ENCODE measurements at regions not wholly inside any gene's neighbourhood (a gene's known extent, or its start where the extent isn't known, plus 50 kb on each side); places are given as distances from the start of the nearest gene placed in this dataset.

- Histone ChIP-seq H3K4me1 (no peaks in the 10 kb centered on the region), H3K4me3 (no peak overlapping the region), H3K9me3 (peaks cover 5% of the 10 kb centered on the region; the same call in 1 of the 3 replicates), H3K27ac (no peak overlapping the region), H3K4me2 (no peak overlapping the region)
- no peak for FAIRE-seq
- no peak for ATAC-seq
- WGBS (ENCODE audit: missing lambda C conversion rate), result 4% methylated on average over 5 of the region's 5 CpGs
- no peak for DNase-seq (ENCODE audit: low read depth in 1 of 2, low spot score in 1 of 2)
- no peak for TF ChIP-seq HOXB5 (CRISPR knock-in tag; IDR thresholded peaks at IDR 0.05)
- no peak for TF ChIP-seq SREBF2 (IDR thresholded peaks at IDR 0.05)
- TF ChIP-seq KDM1A (IDR thresholded peaks at IDR 0.05; ENCODE audit: low read depth), result no peak
- no peak for TF ChIP-seq CHD2 (IDR thresholded peaks at IDR 0.05; ENCODE audit: low read length, partially characterized antibody)
- TF ChIP-seq NR3C1 (IDR thresholded peaks at IDR 0.05), result no peak
- TF ChIP-seq, protein P1, sequence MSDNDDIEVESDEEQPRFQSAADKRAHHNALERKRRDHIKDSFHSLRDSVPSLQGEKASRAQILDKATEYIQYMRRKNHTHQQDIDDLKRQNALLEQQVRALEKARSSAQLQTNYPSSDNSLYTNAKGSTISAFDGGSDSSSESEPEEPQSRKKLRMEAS (IDR thresholded peaks at IDR 0.05), result no peak
- no peak for TF ChIP-seq HOXA7 (CRISPR knock-in tag; IDR thresholded peaks at IDR 0.05)
- TF ChIP-seq POLR2A (IDR thresholded peaks at IDR 0.05; ENCODE audit: low read length), result no peak
- no peak for TF ChIP-seq BHLHE40 (IDR thresholded peaks at IDR 0.05; ENCODE audit: low read depth, low read length)
- TF ChIP-seq RAD21 (conservative IDR thresholded peaks at IDR 0.05 in 1 of 2, IDR thresholded peaks at IDR 0.05 in 1 of 2), result no peak
- TF ChIP-seq USF2 (IDR thresholded peaks at IDR 0.05), result no peak
- ChIA-PET CTCF (no interaction called here), POLR2A (no interaction called here)
These were observed 239.3 kb upstream of the CNTN6 start for GRCh38 chr3:853489-853888.

GRCh38 chr3:859135-859534, 233.7 kb upstream of the CNTN6 start:
- ChIA-PET CTCF (no interaction called here), POLR2A (no interaction called here)
- WGBS (ENCODE audit: missing lambda C conversion rate), result 4% methylated on average over 9 of the region's 9 CpGs
- TF ChIP-seq RFX5 (IDR thresholded peaks at IDR 0.05) (no peak), MAFK (IDR thresholded peaks at IDR 0.05; ENCODE audit: partially characterized antibody) (no peak), MAZ (IDR thresholded peaks at IDR 0.05; ENCODE audit: borderline replicate concordance, low read depth, low read length) (no peak), NR3C1 (IDR thresholded peaks at IDR 0.05) (no peak), FOSB (CRISPR knock-in tag; IDR thresholded peaks at IDR 0.05) (no peak), PHF8 (IDR thresholded peaks at IDR 0.05; ENCODE audit: borderline replicate concordance, low read depth) (no peak), NFE2L2 (conservative IDR thresholded peaks at IDR 0.05; ENCODE audit: low read length) (no peak), HOXB5 (CRISPR knock-in tag; IDR thresholded peaks at IDR 0.05) (no peak), SREBF2 (IDR thresholded peaks at IDR 0.05) (no peak), CHD2 (IDR thresholded peaks at IDR 0.05; ENCODE audit: low read length, partially characterized antibody) (no peak), REST (IDR thresholded peaks at IDR 0.05) (no peak), NPAS2 (CRISPR knock-in tag; IDR thresholded peaks at IDR 0.05; ENCODE audit: borderline replicate concordance) (no peak), PBX3 (IDR thresholded peaks at IDR 0.05) (no peak), ZSCAN20 (CRISPR knock-in tag; IDR thresholded peaks at IDR 0.05) (no peak), TP53 (CRISPR knock-in tag; IDR thresholded peaks at IDR 0.05) (no peak), ZNF302 (CRISPR knock-in tag; IDR thresholded peaks at IDR 0.05) (no peak), RAD21 (conservative IDR thresholded peaks at IDR 0.05 in 1 of 2, IDR thresholded peaks at IDR 0.05 in 1 of 2) (no peak)
- TF ChIP-seq, protein P2, sequence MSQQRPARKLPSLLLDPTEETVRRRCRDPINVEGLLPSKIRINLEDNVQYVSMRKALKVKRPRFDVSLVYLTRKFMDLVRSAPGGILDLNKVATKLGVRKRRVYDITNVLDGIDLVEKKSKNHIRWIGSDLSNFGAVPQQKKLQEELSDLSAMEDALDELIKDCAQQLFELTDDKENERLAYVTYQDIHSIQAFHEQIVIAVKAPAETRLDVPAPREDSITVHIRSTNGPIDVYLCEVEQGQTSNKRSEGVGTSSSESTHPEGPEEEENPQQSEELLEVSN (IDR thresholded peaks at IDR 0.05; ENCODE audit: borderline replicate concordance, low read depth), result no peak
- H3K4me3 ChIP-seq, result no peak overlapping the region
- ATAC-seq, result no peak
- no peak for FAIRE-seq
- H3K9me3 ChIP-seq, result no peaks in the 10 kb centered on the region
- H3K4me2 ChIP-seq, result no peak overlapping the region
- DNase-seq (ENCODE audit: low read depth in 1 of 2, low spot score in 1 of 2), result no peak
- no peak overlapping the region for H3K27ac ChIP-seq
- no peaks in the 10 kb centered on the region for H3K4me1 ChIP-seq
